Mesenchymal stem cell (in vitro differentiated cells and primary cell): ENCODE measurements at regions not wholly inside any gene's neighbourhood (a gene's known extent, or its start where the extent isn't known, plus 50 kb on each side); places are given as distances from the start of the nearest gene placed in this dataset.
A peak's percentile ranks its signal among the peaks of the same experiment; 100 is the strongest.

Experiments used
- DNase-seq: peaks from one replicate; pipeline ENCODE4 v3.0.0-alpha.2; 2013
- H2AFZ ChIP-seq: one replicate; pipeline ENCODE4 v1.6.1; 2013; ENCODE audit warnings: low read depth, mild to moderate bottlenecking, control low read depth, inconsistent platforms, low read length, moderate library complexity
- H2AK5ac ChIP-seq: 2 replicates; pipeline ENCODE4 v1.6.1; 2013; ENCODE audit warnings: low read length, moderate library complexity, mild to moderate bottlenecking, inconsistent platforms; ENCODE audit not compliant: severe bottlenecking
- H2BK120ac ChIP-seq: one replicate; pipeline ENCODE4 v1.6.1; 2013; ENCODE audit warnings: low read depth, mild to moderate bottlenecking, inconsistent platforms, low read length, moderate library complexity
- H2BK12ac ChIP-seq, 2 experiments: one replicate each; pipeline ENCODE4 v1.6.1; 2013; ENCODE audit warnings: inconsistent platforms in 2 of 2, low read length in 2 of 2, mild to moderate bottlenecking in 2 of 2, moderate library complexity in 2 of 2, control low read depth in 1 of 2
- H2BK15ac ChIP-seq: one replicate; pipeline ENCODE4 v1.6.1; 2013; ENCODE audit warnings: mild to moderate bottlenecking, low read depth, inconsistent platforms; ENCODE audit not compliant: poor library complexity, severe bottlenecking
- H2BK5ac ChIP-seq: 2 replicates; pipeline ENCODE4 v1.6.1; 2013; ENCODE audit warnings: low read depth, mild to moderate bottlenecking, low read length, control low read depth, inconsistent platforms; ENCODE audit not compliant: poor library complexity, severe bottlenecking
- H3K14ac ChIP-seq, 2 experiments: one replicate each; pipeline ENCODE4 v1.6.1; 2013; ENCODE audit warnings: inconsistent platforms in 2 of 2, low read length in 2 of 2, control low read depth in 1 of 2, mild to moderate bottlenecking in 1 of 2, moderate library complexity in 1 of 2
- H3K18ac ChIP-seq, 2 experiments: one replicate each; pipeline ENCODE4 v1.6.1; 2013; ENCODE audit warnings: inconsistent platforms in 2 of 2, low read length in 2 of 2, control low read depth in 1 of 2, low read depth in 1 of 2, mild to moderate bottlenecking in 1 of 2
- H3K23ac ChIP-seq, 2 experiments: one replicate each; pipeline ENCODE4 v1.6.1; 2013; ENCODE audit warnings: inconsistent platforms in 2 of 2, low read length in 2 of 2, mild to moderate bottlenecking in 2 of 2, moderate library complexity in 2 of 2, control low read depth in 1 of 2
- H3K27ac ChIP-seq: 2 replicates; pipeline ENCODE4 v1.5.1; 2013; ENCODE audit warnings: mild to moderate bottlenecking, moderate library complexity, low read length, control low read depth, inconsistent platforms; ENCODE audit not compliant: poor library complexity, severe bottlenecking
- H3K27me3 ChIP-seq, 2 experiments: 2 replicates each; pipeline versions ENCODE4 v1.6.1 to v1.7.0; 2013; ENCODE audit warnings: low read length in 2 of 2, mild to moderate bottlenecking in 2 of 2, moderate library complexity in 2 of 2, control low read depth in 1 of 2, inconsistent platforms in 1 of 2; ENCODE audit not compliant: control insufficient read depth in 1 of 2, insufficient read depth in 1 of 2
- H3K36me3 ChIP-seq, 2 experiments: 2 replicates each; pipeline versions ENCODE4 v1.6.1 to v1.7.0; 2013; ENCODE audit warnings: low read length in 2 of 2, control low read depth in 1 of 2, inconsistent platforms in 1 of 2, low read depth in 1 of 2, mild to moderate bottlenecking in 1 of 2; ENCODE audit not compliant: insufficient read depth in 2 of 2, control insufficient read depth in 1 of 2
- H3K4ac ChIP-seq, 2 experiments: one replicate each; pipeline ENCODE4 v1.6.1; 2013; ENCODE audit warnings: inconsistent platforms in 2 of 2, low read length in 2 of 2, mild to moderate bottlenecking in 2 of 2, moderate library complexity in 2 of 2, control low read depth in 1 of 2, low read depth in 1 of 2
- H3K4me1 ChIP-seq: 2 replicates; pipeline ENCODE4 v1.6.1; 2013; ENCODE audit warnings: low read depth, low read length, control low read depth; ENCODE audit not compliant: control insufficient read depth, insufficient read depth
- H3K4me2 ChIP-seq: 2 replicates; pipeline ENCODE4 v1.6.1; 2013; ENCODE audit warnings: low read length, mild to moderate bottlenecking, inconsistent platforms; ENCODE audit not compliant: poor library complexity, severe bottlenecking
- H3K4me3 ChIP-seq, 2 experiments: 2 replicates each; pipeline versions ENCODE4 v1.5.1 to v1.7.0; 2013; ENCODE audit warnings: low read length in 2 of 2, mild to moderate bottlenecking in 2 of 2, control low read depth in 1 of 2, low read depth in 1 of 2; ENCODE audit not compliant: insufficient read depth in 1 of 2
- H3K79me1 ChIP-seq: replicated peaks from 2 replicates; pipeline ENCODE4 v1.6.1; 2013; ENCODE audit warnings: mild to moderate bottlenecking, control low read depth, low read length, inconsistent platforms; ENCODE audit not compliant: poor library complexity, severe bottlenecking
- H3K9ac ChIP-seq: 2 replicates; pipeline ENCODE4 v1.7.0; 2013; ENCODE audit warnings: mild to moderate bottlenecking, low read length, moderate library complexity
- H3K9me3 ChIP-seq: 2 replicates; pipeline ENCODE4 v1.7.0; 2013; ENCODE audit warnings: mild to moderate bottlenecking, low read length; ENCODE audit not compliant: control insufficient read depth
- H4K8ac ChIP-seq: one replicate; pipeline ENCODE4 v1.6.1; 2013; ENCODE audit warnings: inconsistent platforms, mild to moderate bottlenecking, low read length, moderate library complexity
- H4K91ac ChIP-seq: one replicate; pipeline ENCODE4 v1.6.1; 2013; ENCODE audit warnings: mild to moderate bottlenecking, low read length, inconsistent platforms
- WGBS: methylation state at CpG from one replicate; pipeline ENCODE4 v1.1.7; 2013; ENCODE audit warnings: mixed read lengths; 5-methylcytosine and 5-hydroxymethylcytosine counted together

DNA sequence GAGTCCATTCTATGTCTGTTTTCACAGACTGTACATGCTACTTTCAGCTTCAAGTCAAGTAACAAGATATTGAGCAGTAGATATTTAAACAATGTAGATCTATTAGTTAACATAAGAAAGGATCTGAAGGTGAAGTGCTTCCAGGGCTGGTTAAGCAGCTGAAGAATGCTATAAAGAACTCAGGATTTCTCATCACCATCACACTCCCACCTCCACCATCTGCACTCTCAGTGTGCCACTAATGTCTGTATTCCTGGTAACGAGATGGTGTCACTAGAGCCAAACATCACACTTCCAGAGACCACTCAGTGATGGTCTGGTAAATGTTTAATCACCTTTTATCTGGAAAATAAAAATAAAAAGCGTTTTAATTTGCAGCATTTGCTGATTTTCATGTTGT is 224.0 kb upstream of the FERD3L start:
- H2BK120ac ChIP-seq = no peak overlapping the region
- H2AK5ac ChIP-seq = no peak overlapping the region
- no peak overlapping the region for H2BK15ac ChIP-seq
- H3K27ac ChIP-seq = no peak overlapping the region
- no peak overlapping the region for H3K9ac ChIP-seq
- H3K9me3 ChIP-seq = no peaks in the 10 kb centered on the region
- WGBS = 77% methylated on average over 1 of the region's 2 CpGs
- H3K4me1 ChIP-seq = no peaks in the 10 kb centered on the region
- H3K4ac ChIP-seq = no peak overlapping the region
- no peak overlapping the region for H2BK5ac ChIP-seq
- H3K14ac ChIP-seq = no peak overlapping the region
- no peak overlapping the region for H4K8ac ChIP-seq
- H2BK12ac ChIP-seq = no peak overlapping the region
- no peak overlapping the region for H3K23ac ChIP-seq
- H4K91ac ChIP-seq = no peak overlapping the region
- no peak overlapping the region for H3K18ac ChIP-seq
- no peaks in the 10 kb centered on the region for H3K79me1 ChIP-seq
- H3K4me2 ChIP-seq = no peak overlapping the region
- H3K4me3 ChIP-seq = no peak overlapping the region
- H2AFZ ChIP-seq = no peak overlapping the region
- no peaks in the 10 kb centered on the region for H3K36me3 ChIP-seq
- H3K27me3 ChIP-seq = no peaks in the 10 kb centered on the region
- no peak for DNase-seq

DNA sequence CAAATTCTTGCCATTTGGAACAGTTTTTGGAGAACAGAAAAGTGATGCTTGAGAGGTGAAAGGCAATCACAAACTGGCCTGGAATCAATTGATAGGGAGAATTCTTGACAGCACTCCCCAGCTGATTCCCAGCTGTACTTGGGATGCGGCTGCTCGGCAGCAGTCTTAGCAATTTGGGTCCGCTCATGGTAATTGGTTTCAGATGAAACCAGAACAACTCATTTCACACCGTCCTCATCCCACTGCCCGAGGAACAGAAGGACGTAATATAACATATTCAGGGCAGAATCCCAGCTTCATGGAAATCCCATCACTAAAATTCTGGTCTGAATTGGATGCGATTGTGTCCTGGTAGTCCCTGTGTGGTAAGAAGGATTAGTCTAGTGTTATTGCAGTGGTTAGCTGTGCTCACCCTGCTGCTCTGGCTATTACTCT is 223.3 kb upstream of the FERD3L start:
- Histone ChIP-seq H2BK120ac (no peak overlapping the region), H2AFZ (no peak overlapping the region), H3K4me3 (peak overlapping the region in 1 of 2 experiments; percentile 71), H3K4me2 (no peak overlapping the region), H2BK5ac (no peak overlapping the region), H2BK15ac (no peak overlapping the region), H3K27ac (no peak overlapping the region), H2AK5ac (no peak overlapping the region), H3K18ac (no peak overlapping the region), H3K36me3 (no peaks in the 10 kb centered on the region), H4K91ac (no peak overlapping the region), H3K23ac (no peak overlapping the region), H3K79me1 (no peaks in the 10 kb centered on the region), H4K8ac (no peak overlapping the region), H3K9ac (peak overlapping the region; percentile 53), H2BK12ac (no peak overlapping the region), H3K4ac (no peak overlapping the region), H3K14ac (no peak overlapping the region), H3K9me3 (no peaks in the 10 kb centered on the region), H3K4me1 (no peaks in the 10 kb centered on the region), H3K27me3 (no peaks in the 10 kb centered on the region)
- no peak for DNase-seq
- WGBS = 86% methylated on average over 5 of the region's 7 CpGs

DNA sequence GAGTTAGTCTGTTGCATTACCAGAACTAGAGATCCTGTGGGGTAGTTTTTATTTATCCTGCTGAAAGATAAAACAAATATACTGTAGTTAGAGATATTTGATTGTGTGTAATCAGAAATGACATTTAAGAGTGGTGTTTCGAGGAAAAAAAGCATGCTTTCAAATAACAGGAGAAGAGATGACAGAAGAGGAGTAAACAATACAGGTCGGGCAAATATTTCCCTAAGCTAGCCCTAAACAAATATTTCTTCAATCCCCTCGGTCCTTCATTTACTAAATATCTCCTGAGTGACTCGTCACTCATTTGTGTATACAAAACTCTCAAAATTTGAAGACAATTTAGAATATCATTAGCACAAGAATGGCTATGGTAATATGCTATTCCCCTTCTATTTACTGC is 219.7 kb upstream of the FERD3L start:
- Histone ChIP-seq H3K9ac (no peak overlapping the region), H3K9me3 (no peaks in the 10 kb centered on the region), H2BK12ac (no peak overlapping the region), H3K4me3 (no peak overlapping the region), H3K14ac (no peak overlapping the region), H3K36me3 (no peaks in the 10 kb centered on the region), H2BK5ac (no peak overlapping the region), H2AK5ac (no peak overlapping the region), H3K27me3 (no peaks in the 10 kb centered on the region), H3K18ac (no peak overlapping the region), H3K4ac (no peak overlapping the region), H3K23ac (no peak overlapping the region), H3K4me1 (no peaks in the 10 kb centered on the region), H2AFZ (no peak overlapping the region), H3K4me2 (no peak overlapping the region), H3K27ac (no peak overlapping the region), H4K8ac (no peak overlapping the region), H3K79me1 (no peaks in the 10 kb centered on the region), H2BK120ac (no peak overlapping the region), H2BK15ac (no peak overlapping the region), H4K91ac (no peak overlapping the region)
- 48% methylated on average over 3 of the region's 4 CpGs for WGBS
- no peak for DNase-seq

DNA sequence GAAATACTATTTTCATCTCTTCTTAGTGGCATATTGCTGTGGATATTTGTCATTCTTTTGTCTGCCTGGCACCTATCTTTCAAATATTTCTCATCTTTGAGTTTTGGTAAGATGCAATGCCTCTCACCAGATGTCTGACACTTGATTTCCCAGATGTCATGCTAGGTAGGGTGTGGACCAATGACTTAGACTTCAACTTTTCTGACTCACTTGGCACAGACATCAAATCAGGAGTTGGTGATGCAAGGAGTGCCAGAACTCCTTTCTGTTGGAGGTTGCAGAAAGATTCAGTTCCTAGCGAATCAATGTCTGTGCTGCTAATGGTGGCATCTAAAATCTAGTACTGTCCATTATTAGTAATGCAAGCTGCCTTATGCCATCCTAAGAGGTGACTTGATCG is 216.9 kb upstream of the FERD3L start:
- WGBS = 94% methylated on average over 2 of the region's 2 CpGs
- Histone ChIP-seq H2AK5ac (no peak overlapping the region), H2BK120ac (no peak overlapping the region), H3K27ac (no peak overlapping the region), H3K27me3 (no peaks in the 10 kb centered on the region), H3K9me3 (no peaks in the 10 kb centered on the region), H3K23ac (no peak overlapping the region), H3K9ac (no peak overlapping the region), H3K4me3 (no peak overlapping the region), H3K14ac (no peak overlapping the region), H3K4me2 (no peak overlapping the region), H2BK5ac (no peak overlapping the region), H2AFZ (no peak overlapping the region), H3K18ac (no peak overlapping the region), H3K4ac (no peak overlapping the region), H4K8ac (no peak overlapping the region), H3K4me1 (no peaks in the 10 kb centered on the region), H3K79me1 (no peaks in the 10 kb centered on the region), H3K36me3 (no peaks in the 10 kb centered on the region), H2BK12ac (no peak overlapping the region), H4K91ac (no peak overlapping the region), H2BK15ac (no peak overlapping the region)
- DNase-seq = no peak
